Activated T-helper 17 cell treated with anti-CD3 and anti-CD28 coated beads, Interleukin-2, amount 50 U/mL, for 72 hours (primary cell): ENCODE measurements at regions not wholly inside any gene's neighbourhood (a gene's known extent, or its start where the extent isn't known, plus 50 kb on each side); places are given as distances from the start of the nearest gene placed in this dataset.
A peak's percentile ranks its signal among the peaks of the same experiment; 100 is the strongest.

Source experiments
- ATAC-seq: fragments of 150-1000 bp; cut with Tn5 transposase; replicated peaks from 2 replicates; pipeline ENCODE4 v1.10.0; 2021; ENCODE audit warnings: mild to moderate bottlenecking, moderate library complexity
- H3K27ac Mint-ChIP-seq: one replicate; pipeline ENCODE4 v1.8.0; 2022; ENCODE audit warnings: mixed read lengths
- H3K27me3 Mint-ChIP-seq: one replicate; pipeline ENCODE4 v1.8.0; 2022; ENCODE audit warnings: mixed read lengths
- H3K36me3 Mint-ChIP-seq: one replicate; pipeline ENCODE4 v1.8.0; 2022; ENCODE audit warnings: low read depth, mild to moderate bottlenecking, mixed read lengths
- H3K4me1 Mint-ChIP-seq: one replicate; pipeline ENCODE4 v1.8.0; 2022; ENCODE audit warnings: mixed read lengths
- H3K4me3 Mint-ChIP-seq: one replicate; pipeline ENCODE4 v1.8.0; 2022; ENCODE audit warnings: mild to moderate bottlenecking, mixed read lengths
- H3K9me3 Mint-ChIP-seq: one replicate; pipeline ENCODE4 v1.8.0; 2022; ENCODE audit warnings: mixed read lengths

DNA sequence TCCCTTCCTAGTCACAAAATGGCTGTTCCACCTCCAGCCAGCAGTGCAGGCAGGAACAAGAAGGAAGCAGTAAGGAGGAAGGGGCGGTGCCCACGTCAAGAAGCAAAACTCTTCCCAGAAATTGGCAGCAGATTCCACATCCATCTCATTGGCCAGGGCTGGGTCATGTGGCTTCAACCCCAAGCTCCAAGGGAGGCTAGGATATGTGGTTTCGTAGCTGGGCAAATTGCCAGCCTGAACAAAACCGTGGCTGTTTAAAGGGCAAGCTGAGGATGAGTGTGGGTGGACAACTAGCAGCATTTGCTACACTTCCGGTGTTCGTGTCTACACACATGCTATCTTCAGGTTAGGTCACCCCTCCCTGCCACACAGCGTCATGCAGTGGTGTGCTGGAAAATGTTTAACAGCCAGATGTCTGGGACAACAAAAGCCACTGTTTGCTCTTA lies 92.1 kb upstream of the MAP1B start:
- H3K4me1 Mint-ChIP-seq, result no peaks in the 10 kb centered on the region
- peak; percentile 84 for ATAC-seq
- peak overlapping the region; percentile 42 for H3K4me3 Mint-ChIP-seq
- H3K36me3 Mint-ChIP-seq, result no peaks in the 10 kb centered on the region
- peak overlapping the region; percentile 12 for H3K27ac Mint-ChIP-seq
- H3K27me3 Mint-ChIP-seq, result peaks cover 24% of the 10 kb centered on the region
- H3K9me3 Mint-ChIP-seq, result no peaks in the 10 kb centered on the region

DNA sequence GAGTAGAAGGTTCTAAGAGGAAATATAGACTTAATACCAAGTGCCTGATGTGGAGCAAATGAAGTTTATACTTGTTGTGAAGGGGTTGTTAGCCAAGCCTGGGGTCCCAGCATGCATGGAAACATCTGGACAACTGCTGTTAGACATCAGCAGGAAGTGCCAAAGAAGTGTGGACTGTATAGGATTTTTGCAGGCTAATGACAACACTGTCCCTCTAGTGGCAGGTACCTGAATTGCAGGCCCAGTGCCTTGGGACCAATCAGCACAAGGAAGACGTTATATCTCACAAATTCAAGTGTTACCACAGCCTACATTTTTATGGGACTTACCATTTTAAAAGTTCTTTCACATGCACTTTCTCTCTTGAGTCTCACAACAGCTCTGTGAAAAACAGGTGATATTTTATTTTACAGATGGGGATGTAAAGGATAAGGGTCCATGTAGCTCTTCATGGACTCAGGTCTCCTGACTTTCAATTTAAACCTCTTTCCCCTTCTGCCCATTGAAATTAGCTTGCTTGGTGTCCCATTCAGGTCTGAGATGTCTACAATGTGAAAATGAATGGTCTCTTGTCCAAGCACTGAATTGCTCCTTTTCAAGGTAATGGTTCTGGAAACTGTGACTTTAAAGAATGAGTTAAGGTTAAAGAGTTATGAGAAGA lies 89.0 kb upstream of the MAP1B start:
- H3K36me3 Mint-ChIP-seq, result no peaks in the 10 kb centered on the region
- no peak overlapping the region for H3K4me3 Mint-ChIP-seq
- no peaks in the 10 kb centered on the region for H3K4me1 Mint-ChIP-seq
- ATAC-seq, result peak; percentile 56
- no peaks in the 10 kb centered on the region for H3K9me3 Mint-ChIP-seq
- peaks cover 33% of the 10 kb centered on the region for H3K27me3 Mint-ChIP-seq
- no peak overlapping the region for H3K27ac Mint-ChIP-seq

DNA sequence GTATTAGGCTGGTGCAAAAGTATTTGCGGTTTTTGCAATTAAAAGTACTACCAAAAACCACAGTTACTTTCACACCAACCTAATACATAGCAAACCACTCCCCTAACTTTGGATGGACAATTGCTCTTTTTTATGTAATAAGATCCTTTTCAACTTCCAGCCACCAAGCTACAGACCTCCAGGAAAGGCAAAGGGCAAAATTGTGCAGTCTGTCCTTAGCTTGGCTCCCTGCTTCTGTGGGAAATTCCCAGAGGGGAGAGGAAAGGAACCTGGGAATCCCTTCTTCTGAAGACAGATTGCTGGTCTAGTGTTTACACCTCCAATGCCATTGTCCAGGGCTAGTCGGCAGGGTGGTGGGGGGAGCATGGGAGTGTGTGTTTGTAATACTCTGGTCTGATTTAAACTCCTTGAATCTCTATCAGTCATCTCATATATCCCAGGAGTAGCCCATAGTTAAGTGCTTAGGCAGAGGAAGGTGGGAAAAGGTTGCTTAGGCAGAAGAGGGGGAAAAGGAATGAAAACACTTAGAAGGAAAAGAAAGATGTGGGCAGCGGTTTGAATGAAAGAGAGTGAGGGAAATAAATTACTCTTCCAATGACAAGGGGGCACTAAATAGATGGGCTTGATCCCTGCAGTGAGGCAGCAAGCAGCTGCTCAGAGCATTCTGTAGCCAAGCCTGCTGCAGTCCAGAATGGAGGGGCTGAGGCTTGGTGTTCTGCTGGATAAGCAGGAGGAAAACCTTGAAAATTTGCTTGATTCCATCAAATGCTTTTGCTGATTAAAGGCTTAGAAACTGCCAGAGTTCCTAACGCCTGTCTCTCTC lies 86.9 kb upstream of the MAP1B start:
- Mint-ChIP-seq H3K4me1 (no peaks in the 10 kb centered on the region), H3K4me3 (no peak overlapping the region), H3K36me3 (no peaks in the 10 kb centered on the region), H3K9me3 (no peaks in the 10 kb centered on the region), H3K27ac (no peak overlapping the region), H3K27me3 (peaks cover 27% of the 10 kb centered on the region)
- no peak for ATAC-seq

DNA sequence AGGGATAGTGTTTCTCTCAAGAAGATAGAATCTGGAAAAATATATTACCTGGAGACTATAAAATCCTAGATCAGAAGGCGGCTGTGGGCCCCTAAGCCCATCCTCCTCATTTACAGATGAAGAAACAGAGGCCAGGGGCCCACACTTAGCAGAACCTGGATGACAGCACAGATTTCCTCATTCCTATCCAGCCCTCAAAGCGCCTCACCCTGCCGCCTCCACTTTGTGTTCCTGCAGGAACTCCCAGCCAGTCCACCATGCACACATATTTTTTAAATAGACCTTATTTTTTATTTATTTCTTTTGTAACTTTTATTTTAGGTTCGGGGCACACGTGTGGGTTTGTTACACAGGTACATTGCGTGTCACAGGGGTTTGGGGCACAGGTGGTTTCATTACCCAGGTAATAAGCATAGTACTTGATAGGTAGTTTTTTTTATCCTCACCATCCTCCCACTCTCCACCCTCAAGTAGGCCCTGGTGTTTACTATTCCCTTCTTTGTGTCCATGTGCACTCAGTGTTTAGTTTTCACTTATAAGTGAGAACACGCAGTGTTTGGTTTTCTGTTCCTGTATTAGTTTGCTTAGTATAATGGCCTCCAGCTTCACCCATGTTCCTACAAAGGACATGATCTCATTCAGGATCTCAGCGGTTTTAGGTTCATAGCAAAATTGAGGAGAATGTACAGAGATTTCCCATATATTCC lies 85.5 kb upstream of the MAP1B start:
- Mint-ChIP-seq H3K4me3 (no peak overlapping the region), H3K4me1 (no peaks in the 10 kb centered on the region), H3K9me3 (no peaks in the 10 kb centered on the region), H3K27ac (no peak overlapping the region), H3K36me3 (no peaks in the 10 kb centered on the region), H3K27me3 (peaks cover 24% of the 10 kb centered on the region)
- ATAC-seq, result no peak

GRCh38 chr5:72028382-72028781 lies 78.9 kb upstream of the MAP1B start:
- H3K27me3 Mint-ChIP-seq, result peaks cover 17% of the 10 kb centered on the region
- H3K4me1 Mint-ChIP-seq, result no peaks in the 10 kb centered on the region
- no peaks in the 10 kb centered on the region for H3K36me3 Mint-ChIP-seq
- no peak for ATAC-seq
- H3K27ac Mint-ChIP-seq, result no peak overlapping the region
- no peaks in the 10 kb centered on the region for H3K9me3 Mint-ChIP-seq
- H3K4me3 Mint-ChIP-seq, result no peak overlapping the region

DNA sequence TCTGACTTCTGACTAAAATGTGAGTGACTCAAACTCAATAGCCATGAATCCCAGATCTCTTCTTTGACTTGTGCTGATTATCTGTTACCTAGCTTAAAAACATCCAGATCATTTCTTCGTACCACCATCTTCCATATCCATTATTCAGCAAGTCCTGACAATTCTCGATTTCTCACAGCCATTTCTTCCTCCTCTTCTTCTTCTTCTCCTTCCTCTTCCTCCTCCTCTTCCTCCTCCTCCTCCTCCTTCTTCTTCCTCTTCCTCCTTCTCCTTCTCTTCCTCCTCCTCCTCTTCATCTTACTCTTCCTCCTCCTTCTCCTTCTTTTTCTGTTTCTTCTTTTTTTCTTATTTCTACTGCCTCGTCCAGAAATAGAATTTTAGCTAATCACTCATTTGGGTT lies 77.0 kb upstream of the MAP1B start:
- Mint-ChIP-seq H3K27me3 (peaks cover 20% of the 10 kb centered on the region), H3K27ac (no peak overlapping the region), H3K4me3 (no peak overlapping the region), H3K9me3 (no peaks in the 10 kb centered on the region), H3K36me3 (no peaks in the 10 kb centered on the region), H3K4me1 (no peaks in the 10 kb centered on the region)
- no peak for ATAC-seq

- peaks cover 34% of the 10 kb centered on the region for H3K27me3 Mint-ChIP-seq
- no peak overlapping the region for H3K4me3 Mint-ChIP-seq
- no peaks in the 10 kb centered on the region for H3K9me3 Mint-ChIP-seq
- H3K36me3 Mint-ChIP-seq, result no peaks in the 10 kb centered on the region
- H3K27ac Mint-ChIP-seq, result no peak overlapping the region
- ATAC-seq, result no peak
- no peaks in the 10 kb centered on the region for H3K4me1 Mint-ChIP-seq
Observed at GRCh38 chr5:72032788-72033187, 74.5 kb upstream of the MAP1B start.

- no peaks in the 10 kb centered on the region for H3K9me3 Mint-ChIP-seq
- no peak overlapping the region for H3K27ac Mint-ChIP-seq
- no peaks in the 10 kb centered on the region for H3K36me3 Mint-ChIP-seq
- no peak overlapping the region for H3K4me3 Mint-ChIP-seq
- H3K4me1 Mint-ChIP-seq, result no peaks in the 10 kb centered on the region
- ATAC-seq, result no peak
- H3K27me3 Mint-ChIP-seq, result peaks cover 43% of the 10 kb centered on the region
Observed at GRCh38 chr5:72034770-72035169, 72.5 kb upstream of the MAP1B start.

DNA sequence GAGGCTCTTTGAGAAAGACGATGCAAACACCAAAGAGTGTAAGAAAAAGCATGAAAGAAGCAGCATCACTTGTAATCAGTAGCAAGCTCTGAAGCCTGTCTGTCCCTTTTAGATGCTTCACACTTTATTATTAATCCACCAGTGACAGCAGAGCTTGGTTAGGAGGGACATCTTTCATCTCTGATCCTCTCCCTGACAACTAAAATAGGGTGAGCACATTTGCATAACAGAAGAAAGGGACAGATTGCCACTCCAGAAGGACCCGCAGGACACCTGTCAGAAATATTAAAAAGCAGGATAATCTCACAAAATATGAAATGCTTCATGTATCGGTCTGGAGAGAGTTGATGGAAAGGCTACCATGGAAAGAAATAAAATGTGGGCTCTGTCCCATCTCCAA lies 71.4 kb upstream of the MAP1B start:
- peaks cover 38% of the 10 kb centered on the region for H3K27me3 Mint-ChIP-seq
- no peaks in the 10 kb centered on the region for H3K36me3 Mint-ChIP-seq
- no peak for ATAC-seq
- no peaks in the 10 kb centered on the region for H3K4me1 Mint-ChIP-seq
- H3K4me3 Mint-ChIP-seq, result no peak overlapping the region
- H3K27ac Mint-ChIP-seq, result no peak overlapping the region
- H3K9me3 Mint-ChIP-seq, result no peaks in the 10 kb centered on the region

- no peak overlapping the region for H3K4me3 Mint-ChIP-seq
Observed at GRCh38 chr5:72036951-72037350, 70.3 kb upstream of the MAP1B start.

GRCh38 chr5:72040513-72040912 lies 66.8 kb upstream of the MAP1B start:
- peaks cover 46% of the 10 kb centered on the region for H3K27me3 Mint-ChIP-seq
- no peak overlapping the region for H3K4me3 Mint-ChIP-seq
- H3K9me3 Mint-ChIP-seq, result no peaks in the 10 kb centered on the region
- H3K36me3 Mint-ChIP-seq, result no peaks in the 10 kb centered on the region
- no peak overlapping the region for H3K27ac Mint-ChIP-seq
- ATAC-seq, result no peak
- no peaks in the 10 kb centered on the region for H3K4me1 Mint-ChIP-seq

More at GRCh38 chr5:72036951-72037350, 70.3 kb upstream of the MAP1B start:
- Mint-ChIP-seq H3K9me3 (no peaks in the 10 kb centered on the region), H3K4me1 (no peaks in the 10 kb centered on the region), H3K27ac (no peak overlapping the region), H3K27me3 (peaks cover 36% of the 10 kb centered on the region), H3K36me3 (no peaks in the 10 kb centered on the region)
- ATAC-seq, result no peak

DNA sequence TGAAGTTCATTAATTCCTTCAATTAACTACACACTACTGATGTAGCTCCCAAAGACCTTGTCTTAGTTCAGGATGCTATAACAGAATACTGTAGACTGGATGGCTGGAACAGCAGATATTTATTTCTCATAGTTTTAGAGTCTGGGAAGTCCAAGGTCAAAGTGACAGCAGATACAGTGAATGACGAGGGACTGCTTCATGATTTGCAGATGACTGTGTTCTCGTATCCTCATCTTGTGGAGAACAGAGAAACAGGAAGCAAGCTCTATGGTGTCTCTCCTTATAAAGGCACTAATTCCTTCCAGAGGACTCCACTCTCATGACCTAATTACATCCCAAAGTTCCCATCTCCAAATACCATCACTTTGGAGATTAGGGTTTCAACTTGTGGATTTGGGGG lies 65.6 kb upstream of the MAP1B start:
- Mint-ChIP-seq H3K4me3 (no peak overlapping the region), H3K36me3 (no peaks in the 10 kb centered on the region), H3K9me3 (no peaks in the 10 kb centered on the region), H3K27me3 (peaks cover 41% of the 10 kb centered on the region), H3K27ac (no peak overlapping the region), H3K4me1 (no peaks in the 10 kb centered on the region)
- no peak for ATAC-seq

GRCh38 chr5:72042097-72042496 lies 65.2 kb upstream of the MAP1B start:
- Mint-ChIP-seq H3K27ac (no peak overlapping the region), H3K27me3 (peaks cover 36% of the 10 kb centered on the region), H3K4me3 (no peak overlapping the region)

GRCh38 chr5:72045692-72046091 lies 61.6 kb upstream of the MAP1B start:
- Mint-ChIP-seq H3K27me3 (peaks cover 32% of the 10 kb centered on the region), H3K4me1 (no peaks in the 10 kb centered on the region), H3K36me3 (no peaks in the 10 kb centered on the region), H3K4me3 (no peak overlapping the region), H3K9me3 (no peaks in the 10 kb centered on the region), H3K27ac (no peak overlapping the region)
- ATAC-seq, result no peak

More at GRCh38 chr5:72042097-72042496, 65.2 kb upstream of the MAP1B start:
- Mint-ChIP-seq H3K4me1 (no peaks in the 10 kb centered on the region), H3K36me3 (no peaks in the 10 kb centered on the region), H3K9me3 (no peaks in the 10 kb centered on the region)
- no peak for ATAC-seq

DNA sequence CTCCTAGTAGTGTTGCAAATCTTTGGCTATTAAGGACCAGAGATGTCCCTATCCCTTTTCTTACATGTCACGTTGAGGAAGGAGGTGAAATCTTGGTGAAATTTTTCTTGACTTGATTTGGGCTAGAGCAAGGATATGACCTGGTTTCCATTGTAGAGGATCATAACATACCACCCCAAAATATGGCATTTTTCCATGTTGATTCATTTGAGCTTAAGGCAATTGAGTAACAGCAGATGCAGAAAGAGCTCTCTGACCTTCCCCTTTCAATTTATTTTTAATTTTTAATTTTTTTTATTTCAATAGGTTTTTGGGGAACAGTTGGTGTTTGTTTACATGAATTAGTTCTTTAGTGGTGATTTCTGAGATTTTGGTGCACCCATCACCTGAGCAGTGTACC lies 61.2 kb upstream of the MAP1B start:
- no peak for ATAC-seq
- H3K4me3 Mint-ChIP-seq, result no peak overlapping the region
- no peak overlapping the region for H3K27ac Mint-ChIP-seq
- no peaks in the 10 kb centered on the region for H3K36me3 Mint-ChIP-seq
- no peaks in the 10 kb centered on the region for H3K9me3 Mint-ChIP-seq
- no peaks in the 10 kb centered on the region for H3K4me1 Mint-ChIP-seq
- peaks cover 32% of the 10 kb centered on the region for H3K27me3 Mint-ChIP-seq
